DMS53 treated with DMSO at 0.1 percent for 48 hours (cell line): ENCODE measurements at regions not wholly inside any gene's neighbourhood (a gene's known extent, or its start where the extent isn't known, plus 50 kb on each side); places are given as distances from the start of the nearest gene placed in this dataset.
"Not testable (repeated sequence)": the region's sequence is repeated elsewhere in the genome, so short reads cannot be mapped to it uniquely, and the experiment has no call there.

Source experiments
- DNase-seq: peaks from one replicate; lab custom pipeline; 2025; ENCODE audit not compliant: unreplicated experiment; lab: John Stamatoyannopoulos, UW

GRCh38 chr6:140809694-140810101 is 1323.0 kb upstream of the GJE1 start:
- DNase-seq, result no peak

- no peak for DNase-seq
Observed at GRCh38 chr6:140806431-140806830, 1326.3 kb upstream of the GJE1 start.

- DNase-seq, result no peak
Observed at GRCh38 chr6:140794544-140794943, 1338.2 kb upstream of the GJE1 start.

- no peak for DNase-seq
Observed at GRCh38 chr6:140790109-140790508, 1342.6 kb upstream of the GJE1 start.

- no peak for DNase-seq
Observed at GRCh38 chr6:140789466-140789865, 1343.3 kb upstream of the GJE1 start.

- DNase-seq, result no peak
Observed at GRCh38 chr6:140785926-140786325, 1346.8 kb upstream of the GJE1 start.

- no peak for DNase-seq
Observed at GRCh38 chr6:140784573-140784972, 1348.2 kb upstream of the GJE1 start.

- DNase-seq, result not testable (repeated sequence)
Observed at GRCh38 chr6:140783504-140783903, 1349.2 kb upstream of the GJE1 start.

- no peak for DNase-seq
Observed at GRCh38 chr6:140782941-140783340, 1349.8 kb upstream of the GJE1 start.

GRCh38 chr6:140779991-140780596 is 1352.6 kb upstream of the GJE1 start:
- no peak for DNase-seq

GRCh38 chr6:140779341-140779740 is 1353.4 kb upstream of the GJE1 start:
- DNase-seq, result no peak

GRCh38 chr6:140777780-140778179 is 1354.9 kb upstream of the GJE1 start:
- DNase-seq, result no peak

- DNase-seq, result no peak
Observed at GRCh38 chr6:140775061-140775460, 1357.7 kb upstream of the GJE1 start.

GRCh38 chr6:140774080-140774505 is 1358.6 kb upstream of the GJE1 start:
- peak; percentile 72 for DNase-seq

GRCh38 chr6:140773276-140773675 is 1359.4 kb upstream of the GJE1 start:
- peak; percentile 39 for DNase-seq

GRCh38 chr6:140772576-140772975 is 1360.1 kb upstream of the GJE1 start:
- DNase-seq, result no peak

- DNase-seq, result no peak
Observed at GRCh38 chr6:140768133-140768532, 1364.6 kb upstream of the GJE1 start.

- DNase-seq, result no peak
Observed at GRCh38 chr6:140766999-140767398, 1365.7 kb upstream of the GJE1 start.

- DNase-seq, result no peak
Observed at GRCh38 chr6:140758169-140758877, 1374.4 kb upstream of the GJE1 start.

GRCh38 chr6:140752234-140752633 is 1377.8 kb upstream of the CITED2 start:
- DNase-seq, result no peak

GRCh38 chr6:140747114-140747513 is 1372.7 kb upstream of the CITED2 start:
- DNase-seq, result no peak

- DNase-seq, result no peak
Observed at GRCh38 chr6:140744659-140745320, 1370.3 kb upstream of the CITED2 start.
